Lung (tissue), 11 donors: ENCODE measurements at regions not wholly inside any gene's neighbourhood (a gene's known extent, or its start where the extent isn't known, plus 50 kb on each side); places are given as distances from the start of the nearest gene placed in this dataset.

Experiments used
- ATAC-seq: fragments of 200-7000 bp; cut with Tn5 transposase; one replicate; pipeline ENCODE4 v1.9.1; 2020; ENCODE audit warnings: moderate number of reproducible peaks; ENCODE audit not compliant: insufficient read depth, low FRiP score
- DNase-seq, 3 donors: peaks; one replicate each; pipeline ENCODE4 v3.0.0-alpha.2; 2013 to 2017
- H3K27ac ChIP-seq, 2 donors: one replicate each; pipeline ENCODE4 v1.5.1; 2013; ENCODE audit warnings: mild to moderate bottlenecking in 2 of 2, moderate library complexity in 2 of 2, control low read depth in 1 of 2, inconsistent platforms in 1 of 2, low read depth in 1 of 2, low read length in 1 of 2
- H3K27me3 ChIP-seq, 3 donors: one replicate each; pipeline ENCODE4 v1.5.1; 2013; ENCODE audit warnings: low read length in 2 of 3; ENCODE audit not compliant: control insufficient read depth in 3 of 3, insufficient read depth in 3 of 3
- H3K36me3 ChIP-seq, 4 donors: one replicate each; pipeline ENCODE4 v1.5.1; 2013; ENCODE audit warnings: low read length in 4 of 4, mild to moderate bottlenecking in 1 of 4, moderate library complexity in 1 of 4; ENCODE audit not compliant: control insufficient read depth in 4 of 4, insufficient read depth in 4 of 4
- H3K4me1 ChIP-seq, 5 donors: one replicate each; pipeline ENCODE4 v1.5.1; 2013; ENCODE audit warnings: low read length in 5 of 5, mild to moderate bottlenecking in 2 of 5, moderate library complexity in 1 of 5; ENCODE audit not compliant: control insufficient read depth in 5 of 5, insufficient read depth in 5 of 5
- H3K4me3 ChIP-seq: one replicate; pipeline ENCODE4 v1.5.1; 2013; ENCODE audit warnings: mild to moderate bottlenecking, control low read depth, moderate library complexity
- H3K9ac ChIP-seq, 2 donors: one replicate each; pipeline ENCODE4 v1.5.1; 2013; ENCODE audit warnings: low read length in 2 of 2, control low read depth in 1 of 2; ENCODE audit not compliant: insufficient read depth in 1 of 2
- H3K9me3 ChIP-seq, 4 donors: one replicate each; pipeline ENCODE4 v1.5.1; 2013; ENCODE audit warnings: low read length in 3 of 4, mild to moderate bottlenecking in 1 of 4, moderate library complexity in 1 of 4; ENCODE audit not compliant: control insufficient read depth in 4 of 4, insufficient read depth in 3 of 4
- WGBS, 2 donors: extraction: QIAGEN DNeasy Blood & Tissue Kit; methylation state at CpG; one replicate each; pipeline ENCODE4 v1.1.7; 2013; 5-methylcytosine and 5-hydroxymethylcytosine counted together
- TF ChIP-seq, protein P1 (sequence below): IDR thresholded peaks from 2 replicates; pipeline ENCODE4 v1.5.1; 2012; ENCODE audit warnings: mild to moderate bottlenecking; ENCODE audit errors: control extremely low read depth, extremely low read depth
- donor health status: control.
- donor health status: control.
- donor health status: Bipolar disorder and iron deficiency.
- donor health status: healthy.
- donor health status: DM: yes; HTN: yes; CAD: no.

DNA sequence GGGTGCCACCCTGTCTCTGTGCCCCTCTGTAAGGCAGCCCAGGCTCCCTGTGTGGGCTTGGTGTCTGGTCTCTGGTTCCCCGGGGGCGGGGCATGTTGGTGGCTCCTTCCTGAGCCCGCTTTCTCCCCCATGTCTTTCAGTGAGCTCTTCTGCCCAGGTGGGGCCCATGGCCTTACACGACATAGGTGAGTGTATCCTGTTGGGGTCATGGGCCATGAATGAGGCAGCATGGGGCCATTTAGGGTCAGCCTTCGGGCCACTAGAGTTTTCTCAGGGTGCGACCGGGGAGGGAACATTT, 195.1 kb downstream of the UBE3A start:
- no peaks in the 10 kb centered on the region for H3K4me1 ChIP-seq
- H3K27me3 ChIP-seq = no peaks in the 10 kb centered on the region
- TF ChIP-seq, protein P1, sequence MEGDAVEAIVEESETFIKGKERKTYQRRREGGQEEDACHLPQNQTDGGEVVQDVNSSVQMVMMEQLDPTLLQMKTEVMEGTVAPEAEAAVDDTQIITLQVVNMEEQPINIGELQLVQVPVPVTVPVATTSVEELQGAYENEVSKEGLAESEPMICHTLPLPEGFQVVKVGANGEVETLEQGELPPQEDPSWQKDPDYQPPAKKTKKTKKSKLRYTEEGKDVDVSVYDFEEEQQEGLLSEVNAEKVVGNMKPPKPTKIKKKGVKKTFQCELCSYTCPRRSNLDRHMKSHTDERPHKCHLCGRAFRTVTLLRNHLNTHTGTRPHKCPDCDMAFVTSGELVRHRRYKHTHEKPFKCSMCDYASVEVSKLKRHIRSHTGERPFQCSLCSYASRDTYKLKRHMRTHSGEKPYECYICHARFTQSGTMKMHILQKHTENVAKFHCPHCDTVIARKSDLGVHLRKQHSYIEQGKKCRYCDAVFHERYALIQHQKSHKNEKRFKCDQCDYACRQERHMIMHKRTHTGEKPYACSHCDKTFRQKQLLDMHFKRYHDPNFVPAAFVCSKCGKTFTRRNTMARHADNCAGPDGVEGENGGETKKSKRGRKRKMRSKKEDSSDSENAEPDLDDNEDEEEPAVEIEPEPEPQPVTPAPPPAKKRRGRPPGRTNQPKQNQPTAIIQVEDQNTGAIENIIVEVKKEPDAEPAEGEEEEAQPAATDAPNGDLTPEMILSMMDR = no peak
- ATAC-seq (no peak), DNase-seq (peak in 1 of 3 donors; percentile 2)
- H3K4me3 ChIP-seq = no peak overlapping the region
- no peak overlapping the region for H3K9ac ChIP-seq
- no peaks in the 10 kb centered on the region for H3K36me3 ChIP-seq
- H3K27ac ChIP-seq = no peak overlapping the region
- peaks cover 0 to 72% (median 2%) of the 10 kb centered on the region in 4 donors for H3K9me3 ChIP-seq
- 88 to 93% methylated on average over 7 of the region's 7 CpGs for WGBS, 2 donors

DNA sequence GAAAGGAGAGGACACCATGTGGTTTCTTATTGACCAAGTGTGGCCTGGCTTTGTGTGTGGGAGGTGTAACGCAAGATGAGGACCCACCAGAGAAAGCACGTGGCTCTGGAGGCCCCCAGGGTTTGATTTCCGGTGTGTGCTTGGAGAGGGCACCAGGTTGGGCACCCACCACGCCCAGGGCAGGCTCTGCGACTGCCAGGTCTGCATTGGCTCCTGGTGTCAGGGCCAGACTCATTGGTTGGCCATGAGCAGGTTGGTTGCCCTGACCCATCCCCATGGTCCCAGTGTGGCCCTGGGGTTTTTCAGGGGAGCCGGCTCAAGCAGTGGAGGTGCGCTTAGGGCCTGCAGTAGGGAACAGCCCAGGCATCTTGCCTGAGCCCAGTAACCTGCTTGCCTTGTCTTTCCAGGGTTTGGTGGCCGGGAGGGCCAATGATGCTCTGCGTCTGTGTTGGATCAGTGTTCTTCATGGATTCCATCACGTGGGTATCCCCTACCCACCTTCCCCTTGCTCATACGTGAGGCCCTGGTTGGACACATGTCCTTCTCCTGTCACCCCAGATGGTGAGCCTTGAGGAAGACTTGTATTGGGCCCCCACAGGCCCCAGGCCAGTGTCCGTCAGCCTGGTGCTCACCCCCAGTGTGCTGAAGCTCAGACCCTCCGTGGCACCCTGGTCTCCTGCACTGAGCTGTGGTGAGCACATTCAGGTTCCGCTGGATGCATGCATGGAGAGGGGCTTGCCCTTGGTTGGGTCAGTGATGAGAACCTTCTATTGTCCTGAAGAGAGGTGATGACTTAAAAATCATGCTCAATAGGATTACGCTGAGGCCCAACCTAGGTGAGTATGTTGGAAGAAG, 193.9 kb downstream of the UBE3A start:
- H3K27ac ChIP-seq = no peak overlapping the region
- H3K36me3 ChIP-seq = no peaks in the 10 kb centered on the region
- no peak for ATAC-seq
- no peak overlapping the region for H3K9ac ChIP-seq
- WGBS, 2 donors = 81 to 89% methylated on average over 15 of the region's 15 CpGs
- H3K9me3 ChIP-seq = peaks cover 0 to 71% (median 5%) of the 10 kb centered on the region in 4 donors
- no peak overlapping the region for H3K4me3 ChIP-seq
- TF ChIP-seq, protein P1 = no peak
- no peaks in the 10 kb centered on the region for H3K4me1 ChIP-seq
- peak in 1 of 3 donors; percentile 10 for DNase-seq
- no peaks in the 10 kb centered on the region for H3K27me3 ChIP-seq

DNA sequence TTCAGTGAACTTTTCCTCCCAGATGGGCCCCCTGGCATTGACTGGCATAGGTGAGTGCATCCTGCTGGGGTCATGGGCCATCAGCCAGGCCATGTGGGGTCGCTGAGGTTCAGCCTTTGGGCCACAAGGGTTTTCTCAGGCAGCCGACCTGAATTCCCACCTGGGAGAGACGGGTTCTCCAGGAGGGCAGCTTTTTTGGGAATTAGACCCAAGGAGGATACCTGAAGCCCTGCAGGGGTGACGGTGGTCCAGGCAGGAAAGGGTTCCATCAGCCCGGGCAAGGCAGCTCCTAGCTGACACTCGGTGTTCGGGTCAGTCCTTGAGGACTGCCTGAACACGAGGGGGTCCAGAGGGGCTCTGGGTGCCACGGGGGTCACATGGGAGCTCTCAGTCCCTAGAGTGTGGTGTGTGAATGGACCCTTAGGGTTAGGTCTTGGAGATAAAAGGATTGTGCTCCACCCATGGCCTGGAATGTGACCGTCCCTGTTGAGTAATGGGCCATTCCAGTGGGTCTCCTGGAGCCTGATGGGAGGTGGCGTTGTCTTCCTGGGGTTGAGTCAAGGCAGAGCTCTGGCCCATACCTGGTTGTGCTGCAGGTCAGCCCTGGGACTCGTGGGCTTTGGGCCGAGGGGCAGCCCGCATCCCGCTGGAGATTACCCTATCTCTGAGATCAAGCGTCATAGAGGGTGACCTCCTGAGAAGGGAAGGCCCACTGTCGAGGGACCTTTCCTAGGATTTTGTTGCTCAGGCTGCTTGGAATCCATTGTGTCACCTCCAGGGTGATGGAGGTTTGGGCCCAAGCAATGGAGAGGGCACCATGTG, 192.8 kb downstream of the UBE3A start:
- H3K4me3 ChIP-seq = no peak overlapping the region
- WGBS, 2 donors = 86 to 90% methylated on average over 17 of the region's 17 CpGs
- H3K9ac ChIP-seq = no peak overlapping the region
- peaks cover 0 to 72% (median 5%) of the 10 kb centered on the region in 4 donors for H3K9me3 ChIP-seq
- H3K4me1 ChIP-seq = no peaks in the 10 kb centered on the region
- no peaks in the 10 kb centered on the region for H3K36me3 ChIP-seq
- H3K27me3 ChIP-seq = no peaks in the 10 kb centered on the region
- TF ChIP-seq, protein P1 = no peak
- no peak overlapping the region for H3K27ac ChIP-seq
- ATAC-seq (no peak), DNase-seq (peak in 1 of 3 donors; percentile 6)
